AG04450 (cell line): ENCODE measurements at regions not wholly inside any gene's neighbourhood (a gene's known extent, or its start where the extent isn't known, plus 50 kb on each side); places are given as distances from the start of the nearest gene placed in this dataset.

Source experiments
- CTCF ChIA-PET: fragments of 300-600, 350-600 bp; formaldehyde crosslinking; extraction: SDS; loops from one replicate; lab custom pipeline; 2022; ENCODE audit warnings: antibody characterized with exemption, inconsistent platforms; lab: Charles Lee
- POLR2A ChIA-PET: fragments of 350-600 bp; formaldehyde crosslinking; extraction: SDS; loops from one replicate; lab custom pipeline; 2021; ENCODE audit warnings: antibody characterized with exemption, inconsistent platforms; lab: Yijun Ruan, JAX
- DNase-seq: peaks from one replicate; pipeline ENCODE4 v3.0.0-alpha.2; 2011; ENCODE audit warnings: low read depth, low spot score
- H3K27ac ChIP-seq: one replicate; pipeline ENCODE4 v1.5.1; 2012; ENCODE audit warnings: low read depth, low read length, control low read depth
- H3K27me3 ChIP-seq: one replicate; pipeline ENCODE4 v1.6.0; 2012; ENCODE audit warnings: low read length; ENCODE audit not compliant: control insufficient read depth, insufficient read depth
- H3K4me3 ChIP-seq: 2 replicates; pipeline ENCODE4 v1.5.1; 2011; ENCODE audit warnings: mild to moderate bottlenecking, low read depth, low read length, control low read depth
- H3K9me3 ChIP-seq: 2 replicates; pipeline ENCODE4 v1.5.1; 2012; ENCODE audit warnings: low read length; ENCODE audit not compliant: control insufficient read depth, insufficient read depth
- CTCF ChIP-seq: IDR thresholded peaks from 2 replicates; pipeline ENCODE4 v1.5.1; 2011; ENCODE audit warnings: low read depth, low read length, control low read depth, inconsistent platforms

DNA sequence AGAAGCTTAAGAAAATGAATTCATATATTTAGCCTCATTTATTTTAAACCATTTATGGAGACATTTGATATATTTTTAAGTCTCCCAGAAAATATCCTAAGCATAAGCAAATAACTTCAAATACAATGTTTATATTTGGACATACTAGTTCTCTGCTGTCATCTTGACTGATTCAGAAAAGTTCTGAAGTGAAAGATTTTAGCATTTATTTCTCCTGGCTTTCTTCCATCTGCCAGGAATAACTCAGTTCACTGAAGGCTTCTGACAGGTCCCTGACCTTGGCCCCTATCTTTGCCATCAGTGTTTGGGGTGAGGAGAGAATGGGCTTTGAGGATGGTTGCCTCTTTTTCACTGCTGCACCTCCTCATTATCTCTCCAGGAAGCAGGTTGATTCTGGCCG lies 115.7 kb downstream of the SLIT2 start:
- no peaks in the 10 kb centered on the region for H3K27me3 ChIP-seq
- H3K27ac ChIP-seq: no peak overlapping the region
- no peak for DNase-seq
- H3K4me3 ChIP-seq: no peak overlapping the region
- no peak for TF ChIP-seq CTCF
- ChIA-PET CTCF (interaction anchor here (0.6 to 1.7 kb wide), 4 partner anchors 28 to 1248 kb away, joined by 3 to 5 read pairs (median 4); no protein-coding TSS in a partner anchor), POLR2A (no interaction called here)
- no peaks in the 10 kb centered on the region for H3K9me3 ChIP-seq

- no peak for TF ChIP-seq CTCF
- H3K9me3 ChIP-seq: no peaks in the 10 kb centered on the region
- no peak overlapping the region for H3K4me3 ChIP-seq
- H3K27ac ChIP-seq: peak overlapping the region; percentile 59
- ChIA-PET POLR2A (no interaction called here), CTCF (interaction anchor here (1.4 kb wide), 1 partner anchor 62 kb away, joined by 3 read pairs; no protein-coding TSS in a partner anchor)
- no peaks in the 10 kb centered on the region for H3K27me3 ChIP-seq
- peak; percentile 23 for DNase-seq
Measured at GRCh38 chr4:20368926-20369325, 117.2 kb downstream of the SLIT2 start.

DNA sequence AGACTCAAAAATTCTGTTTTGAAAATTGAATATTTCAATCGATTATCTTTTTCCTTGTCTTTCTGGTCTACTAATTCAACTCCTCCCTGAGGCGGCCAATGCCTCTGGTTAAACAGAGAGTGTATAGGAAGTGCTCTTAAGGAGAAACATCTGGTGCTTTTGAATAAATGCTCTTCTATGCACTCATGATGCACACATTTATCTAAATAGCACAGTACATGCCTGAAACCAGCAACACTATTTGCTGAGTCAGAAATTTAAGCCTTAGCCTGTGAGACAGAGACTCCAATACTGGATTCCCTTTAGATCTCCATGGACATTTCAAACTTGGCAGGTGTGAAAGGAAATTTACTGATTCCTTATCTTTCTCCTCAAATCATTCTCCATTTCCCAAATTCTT lies 118.6 kb downstream of the SLIT2 start:
- TF ChIP-seq CTCF: no peak
- H3K9me3 ChIP-seq: no peaks in the 10 kb centered on the region
- ChIA-PET CTCF (interaction anchor here (1.0 kb wide), 2 partner anchors 25 to 64 kb away, joined by 3 to 4 read pairs; no protein-coding TSS in a partner anchor), POLR2A (no interaction called here)
- peak; percentile 52 for DNase-seq
- H3K4me3 ChIP-seq: no peak overlapping the region
- H3K27me3 ChIP-seq: no peaks in the 10 kb centered on the region
- H3K27ac ChIP-seq: no peak overlapping the region

GRCh38 chr4:20376070-20376469 lies 124.4 kb downstream of the SLIT2 start:
- ChIA-PET POLR2A (no interaction called here), CTCF (no interaction called here)
- no peak for TF ChIP-seq CTCF
- H3K9me3 ChIP-seq: no peaks in the 10 kb centered on the region
- DNase-seq: no peak
- H3K4me3 ChIP-seq: no peak overlapping the region
- H3K27ac ChIP-seq: no peak overlapping the region
- no peaks in the 10 kb centered on the region for H3K27me3 ChIP-seq

GRCh38 chr4:20378181-20378580 lies 126.5 kb downstream of the SLIT2 start:
- POLR2A ChIA-PET: no interaction called here
- CTCF ChIA-PET: interaction anchor here (1.8 kb wide), 1 partner anchor 18 kb away, joined by 3 read pairs; no protein-coding TSS in a partner anchor
- Histone ChIP-seq H3K27ac (no peak overlapping the region), H3K4me3 (no peak overlapping the region), H3K9me3 (no peaks in the 10 kb centered on the region), H3K27me3 (no peaks in the 10 kb centered on the region)
- no peak for DNase-seq
- no peak for TF ChIP-seq CTCF
